ENCODE measurements at regions not wholly inside any gene's neighbourhood (a gene's known extent, or its start where the extent isn't known, plus 50 kb on each side); places are given as distances from the start of the nearest gene placed in this dataset.

- ATAC-seq (ENCODE audit: insufficient read depth, low read depth): no peak
- Histone ChIP-seq H4K20me1 (ENCODE audit: insufficient read depth, low read length) (no peaks in the 10 kb centered on the region), H3K27ac (ENCODE audit: low read length) (no peak overlapping the region), H3K79me2 (ENCODE audit: insufficient read depth, low read length) (no peaks in the 10 kb centered on the region), H3K9me3 (ENCODE audit: insufficient read depth, low read length, severe bottlenecking) (no peaks in the 10 kb centered on the region), H3K4me3 (ENCODE audit: low read depth in 1 of 2, low read length in 2 of 2) (no peak overlapping the region), H2AFZ (ENCODE audit: low read depth, low read length) (no peak overlapping the region), H3K4me1 (ENCODE audit: insufficient read depth, low read length) (no peaks in the 10 kb centered on the region), H3K36me3 (ENCODE audit: insufficient read depth, low read length) (no peaks in the 10 kb centered on the region), H3K9ac (ENCODE audit: low read depth, low read length) (no peak overlapping the region), H3K4me2 (ENCODE audit: insufficient read depth, low read length) (no peak overlapping the region), H3K27me3 (ENCODE audit: insufficient read depth, low read length, poor library complexity) (peaks cover 2% of the 10 kb centered on the region)
- TF ChIP-seq CTCF (IDR thresholded peaks at IDR 0.05; ENCODE audit: borderline replicate concordance, extremely low read depth, low read length, poor library complexity, severe bottlenecking) (no peak), EZH2 (IDR thresholded peaks at IDR 0.05; ENCODE audit: borderline replicate concordance, low read depth, low read length, severe bottlenecking) (no peak)
- no peak for DNase-seq
Observed at GRCh38 chr1:231106347-231106746, 55.5 kb upstream of the TRIM67 start.

GRCh38 chr1:231104917-231105316 lies 56.9 kb upstream of the TRIM67 start:
- no peak for DNase-seq
- Histone ChIP-seq H3K4me1 (ENCODE audit: insufficient read depth, low read length) (no peaks in the 10 kb centered on the region), H3K4me3 (ENCODE audit: low read depth in 1 of 2, low read length in 2 of 2) (no peak overlapping the region), H3K4me2 (ENCODE audit: insufficient read depth, low read length) (no peak overlapping the region), H3K79me2 (ENCODE audit: insufficient read depth, low read length) (no peaks in the 10 kb centered on the region), H2AFZ (ENCODE audit: low read depth, low read length) (no peak overlapping the region), H3K27ac (ENCODE audit: low read length) (no peak overlapping the region), H3K9ac (ENCODE audit: low read depth, low read length) (no peak overlapping the region), H3K36me3 (ENCODE audit: insufficient read depth, low read length) (no peaks in the 10 kb centered on the region), H4K20me1 (ENCODE audit: insufficient read depth, low read length) (no peaks in the 10 kb centered on the region), H3K27me3 (ENCODE audit: insufficient read depth, low read length, poor library complexity) (peaks cover 2% of the 10 kb centered on the region), H3K9me3 (ENCODE audit: insufficient read depth, low read length, severe bottlenecking) (no peaks in the 10 kb centered on the region)
- ATAC-seq (ENCODE audit: insufficient read depth, low read depth): no peak
- TF ChIP-seq CTCF (IDR thresholded peaks at IDR 0.05; ENCODE audit: borderline replicate concordance, extremely low read depth, low read length, poor library complexity, severe bottlenecking) (no peak), EZH2 (IDR thresholded peaks at IDR 0.05; ENCODE audit: borderline replicate concordance, low read depth, low read length, severe bottlenecking) (no peak)

- Histone ChIP-seq H3K4me2 (ENCODE audit: insufficient read depth, low read length) (no peak overlapping the region), H4K20me1 (ENCODE audit: insufficient read depth, low read length) (no peaks in the 10 kb centered on the region), H3K27me3 (ENCODE audit: insufficient read depth, low read length, poor library complexity) (peaks cover 2% of the 10 kb centered on the region), H3K27ac (ENCODE audit: low read length) (no peak overlapping the region), H3K79me2 (ENCODE audit: insufficient read depth, low read length) (no peaks in the 10 kb centered on the region), H3K9me3 (ENCODE audit: insufficient read depth, low read length, severe bottlenecking) (no peaks in the 10 kb centered on the region), H2AFZ (ENCODE audit: low read depth, low read length) (no peak overlapping the region), H3K4me1 (ENCODE audit: insufficient read depth, low read length) (no peaks in the 10 kb centered on the region), H3K36me3 (ENCODE audit: insufficient read depth, low read length) (no peaks in the 10 kb centered on the region), H3K4me3 (ENCODE audit: low read depth in 1 of 2, low read length in 2 of 2) (no peak overlapping the region), H3K9ac (ENCODE audit: low read depth, low read length) (no peak overlapping the region)
- ATAC-seq (ENCODE audit: insufficient read depth, low read depth): no peak
- TF ChIP-seq EZH2 (IDR thresholded peaks at IDR 0.05; ENCODE audit: borderline replicate concordance, low read depth, low read length, severe bottlenecking): no peak
- no peak for TF ChIP-seq CTCF (IDR thresholded peaks at IDR 0.05; ENCODE audit: borderline replicate concordance, extremely low read depth, low read length, poor library complexity, severe bottlenecking)
- DNase-seq: no peak
Observed at GRCh38 chr1:231103961-231104360, 57.9 kb upstream of the TRIM67 start.

All from DND-41 (cell line).